SK-N-DZ (cell line): ENCODE measurements at regions not wholly inside any gene's neighbourhood (a gene's known extent, or its start where the extent isn't known, plus 50 kb on each side); places are given as distances from the start of the nearest gene placed in this dataset.
"Not testable (repeated sequence)": the region's sequence is repeated elsewhere in the genome, so short reads cannot be mapped to it uniquely, and the experiment has no call there.

Experiments used
- DNase-seq: peaks from one replicate; pipeline ENCODE4 v3.0.0-alpha.2; 2015; ENCODE audit warnings: low spot score

DNA sequence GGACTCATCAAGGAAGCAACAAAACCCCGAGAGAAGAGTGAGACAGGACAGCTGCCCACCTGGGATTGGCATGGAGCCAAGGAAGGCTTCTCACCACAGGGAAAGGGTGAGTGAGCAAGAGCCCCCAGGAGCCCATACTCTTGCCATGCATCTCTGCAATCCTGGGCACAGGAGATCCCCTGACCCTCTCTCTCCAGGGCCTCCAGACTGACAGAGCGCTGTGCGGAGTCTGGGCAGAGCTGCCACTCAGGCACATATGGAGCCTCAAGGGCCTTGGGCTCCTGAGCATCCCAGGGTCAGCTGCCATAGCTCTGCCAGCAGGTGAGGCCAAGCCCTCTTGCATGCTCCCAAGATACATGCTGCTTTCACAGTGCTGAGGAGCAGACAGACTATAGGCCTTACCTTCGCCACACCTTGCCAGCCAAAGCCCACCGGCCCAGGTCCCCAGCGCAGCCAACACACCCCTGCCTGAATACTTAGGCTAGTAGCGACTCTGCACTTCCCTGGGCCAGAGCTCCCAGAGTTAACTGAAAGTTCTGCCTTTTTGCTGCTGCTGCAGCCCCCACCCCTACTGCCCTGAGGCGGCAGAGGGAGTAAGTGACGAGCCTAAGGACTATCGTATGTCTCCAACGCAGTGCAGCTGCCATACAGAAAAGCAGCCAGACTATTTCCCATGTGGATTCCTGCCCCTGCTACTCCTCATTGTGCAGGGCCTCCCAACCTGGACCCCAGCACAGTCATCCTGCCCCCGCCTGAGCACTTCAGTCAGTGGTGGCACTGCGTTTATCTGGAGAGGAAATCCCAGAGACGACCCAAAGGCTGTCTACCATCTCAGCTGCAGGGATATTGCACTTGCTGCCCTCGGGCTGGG, 251.6 kb downstream of the SPATA31A6 start:
- not testable (repeated sequence) for DNase-seq

DNA sequence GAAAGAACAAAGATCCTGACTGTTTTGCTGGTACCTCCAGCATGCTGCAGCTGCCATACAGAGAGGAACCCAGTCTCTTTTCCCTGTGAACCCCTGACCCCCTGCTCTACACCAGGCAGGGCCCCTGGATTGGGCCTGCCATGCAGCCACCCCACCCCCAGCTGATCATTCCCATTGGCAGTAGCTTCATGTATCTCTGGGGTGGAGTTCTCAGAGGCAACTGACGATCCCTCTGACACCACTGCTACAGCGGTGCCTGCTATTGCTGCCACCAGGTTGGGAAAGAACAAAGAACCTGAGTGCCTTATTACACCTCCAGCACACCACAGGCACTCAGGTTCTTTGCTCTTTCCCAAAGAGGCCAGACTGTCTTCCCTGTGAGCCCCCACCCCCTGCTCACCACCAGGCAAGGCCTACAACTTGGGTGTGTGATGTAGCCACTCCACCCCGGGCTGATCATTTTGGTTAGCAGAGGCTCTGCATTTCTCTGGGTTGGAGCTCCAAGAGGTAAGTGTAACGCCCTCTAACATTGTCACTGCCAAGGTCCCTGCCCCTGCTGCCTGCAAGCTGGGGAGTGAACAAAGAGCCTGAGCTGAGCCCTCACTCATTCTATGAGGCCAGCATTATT, 252.4 kb downstream of the SPATA31A6 start:
- DNase-seq, result not testable (repeated sequence)

DNA sequence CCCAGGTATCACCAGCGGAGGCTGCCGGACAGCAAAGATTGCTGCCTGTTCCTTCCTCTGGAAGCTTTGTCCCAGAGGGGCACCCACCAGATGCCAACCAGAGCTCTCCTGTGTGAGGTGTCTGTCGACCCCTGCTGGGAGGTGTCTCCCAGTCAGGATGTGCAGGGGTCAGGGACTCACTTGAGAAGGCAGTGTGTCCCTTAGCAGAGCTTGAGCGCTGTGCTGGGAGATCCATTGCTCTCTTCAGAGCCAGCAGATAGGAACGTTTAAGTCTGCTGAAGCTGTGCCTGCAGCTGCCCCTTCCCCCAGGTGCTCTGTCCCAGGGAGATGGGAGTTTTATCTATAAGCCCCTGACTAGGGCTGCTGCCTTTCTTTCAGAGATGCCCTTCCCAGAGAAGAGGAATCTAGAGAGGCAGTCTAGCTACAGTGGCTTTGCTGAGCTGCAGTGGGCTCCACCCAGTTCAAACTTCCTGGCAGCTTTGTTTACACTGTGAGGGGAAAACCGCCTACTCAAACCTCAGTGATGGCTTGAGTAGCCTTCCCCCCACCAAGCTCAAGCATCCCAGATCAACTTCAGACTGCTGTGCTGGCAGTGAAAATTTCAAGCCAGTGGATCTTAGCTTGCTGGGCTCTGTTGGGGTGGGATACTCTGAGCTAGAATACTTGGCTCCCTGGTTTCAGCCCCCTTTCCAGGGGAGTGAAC, 253.7 kb downstream of the SPATA31A6 start:
- DNase-seq, result not testable (repeated sequence)

DNA sequence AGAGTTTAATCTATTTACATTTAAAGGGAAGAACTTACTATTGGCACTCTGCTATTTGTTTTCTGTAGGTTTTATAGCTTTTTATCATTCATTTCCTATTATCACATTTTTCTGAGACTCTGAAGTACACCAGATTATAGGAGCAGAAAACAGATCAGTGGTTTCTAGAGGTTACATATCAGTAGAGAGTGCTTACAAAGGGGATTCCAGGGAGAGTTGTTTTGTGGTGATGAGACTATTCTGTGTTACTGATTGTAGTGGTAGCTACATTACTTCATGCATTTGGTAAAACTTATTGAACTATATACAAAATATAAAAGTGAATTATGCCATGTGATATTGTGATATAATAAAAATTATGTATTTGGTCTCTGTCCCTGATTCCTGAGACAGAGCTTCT, 259.2 kb downstream of the SPATA31A6 start:
- not testable (repeated sequence) for DNase-seq

DNA sequence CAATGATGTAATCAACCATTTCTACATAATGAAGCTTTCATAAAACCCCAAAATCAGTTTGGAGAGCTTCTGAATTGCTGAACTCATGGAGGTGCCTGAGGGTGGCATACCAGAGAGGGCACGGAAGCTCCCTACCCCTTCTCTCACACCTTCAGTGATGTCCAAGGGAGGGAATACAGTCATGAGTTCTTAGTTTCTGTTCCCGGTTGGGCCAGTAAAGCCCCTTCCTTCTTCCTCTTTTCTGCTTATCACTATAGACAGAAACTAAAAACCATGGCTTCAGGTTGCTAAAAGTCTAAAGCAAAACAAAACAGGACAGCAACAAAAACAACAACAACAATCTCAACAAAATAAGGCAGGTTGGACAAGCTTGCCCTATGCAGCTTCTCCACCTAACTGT, 260.0 kb downstream of the SPATA31A6 start:
- DNase-seq, result not testable (repeated sequence)

DNA sequence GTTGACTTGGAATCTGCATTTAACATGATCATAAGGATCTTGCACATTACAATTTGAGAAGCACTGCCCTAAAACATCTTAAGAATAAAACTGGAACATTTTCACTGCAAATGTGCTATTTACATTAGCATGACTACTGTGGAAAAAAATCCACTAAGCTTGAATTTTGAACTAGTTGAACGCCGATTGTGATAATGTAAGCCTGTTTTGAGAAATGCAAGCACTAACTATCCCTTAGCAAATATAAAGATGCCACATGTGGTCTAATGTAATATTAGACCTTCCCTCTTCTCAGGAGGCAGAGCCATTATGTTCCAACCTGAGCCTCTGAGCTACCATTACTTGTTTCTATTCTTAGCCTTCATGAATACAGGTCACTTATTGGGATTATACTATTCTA, 278.0 kb downstream of the SPATA31A6 start:
- DNase-seq, result not testable (repeated sequence)

DNA sequence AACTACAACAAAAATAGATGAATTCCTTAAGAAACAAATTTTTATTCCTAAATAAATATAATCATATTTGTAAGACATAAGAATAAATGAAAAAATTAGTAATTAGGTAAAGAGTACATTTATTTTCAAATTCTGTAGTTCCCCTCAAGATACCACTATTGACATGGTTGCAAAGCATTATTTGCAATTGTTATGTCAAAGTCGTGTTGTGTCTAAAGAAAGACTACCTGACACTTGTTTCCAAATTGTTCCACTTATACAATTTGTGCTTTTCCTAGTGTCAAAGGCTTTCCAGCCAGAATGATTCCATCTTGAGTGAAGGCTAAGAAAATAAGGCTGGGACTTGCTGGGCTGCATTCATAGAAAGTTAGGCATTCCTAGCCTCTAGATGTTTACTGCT, 278.4 kb downstream of the SPATA31A6 start:
- DNase-seq, result not testable (repeated sequence)

DNA sequence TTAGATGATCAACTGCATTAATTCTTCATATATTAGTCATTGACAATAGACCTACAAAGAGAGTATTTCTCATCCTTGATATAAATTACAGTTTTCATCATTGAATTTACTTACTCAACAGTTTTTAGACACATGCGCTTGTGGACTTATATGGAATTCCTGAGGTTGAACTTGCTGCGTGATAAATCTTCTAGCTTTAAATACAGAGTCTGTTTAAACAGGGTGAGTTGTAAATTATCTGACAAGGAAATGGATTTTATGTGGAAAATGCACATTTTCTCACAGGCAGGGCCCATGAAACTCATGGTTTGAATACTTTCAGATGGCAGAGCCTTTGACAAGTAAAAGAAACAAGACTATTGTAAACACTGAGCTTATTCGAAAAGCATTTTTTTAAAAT, 280.5 kb downstream of the SPATA31A6 start:
- DNase-seq, result not testable (repeated sequence)

DNA sequence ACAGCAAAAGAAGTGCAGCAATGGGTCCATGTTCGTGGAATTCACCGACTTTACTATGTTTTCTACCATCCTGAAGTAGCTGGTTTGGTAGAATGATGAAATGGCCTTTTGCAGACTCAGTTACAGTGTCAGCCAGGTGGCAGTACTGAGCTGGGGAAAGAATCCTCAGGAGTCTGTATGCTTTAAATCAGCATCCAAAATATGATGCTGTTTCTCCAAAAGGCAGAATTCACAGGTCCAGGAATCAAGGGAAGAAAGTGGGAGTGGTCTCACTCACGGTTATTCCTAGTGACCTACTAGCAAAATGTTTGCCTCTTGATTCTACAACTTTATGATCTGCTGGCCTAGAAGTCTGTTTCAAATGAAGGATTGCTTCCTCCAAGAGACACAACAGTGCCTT, 287.1 kb downstream of the SPATA31A6 start:
- DNase-seq, result not testable (repeated sequence)

DNA sequence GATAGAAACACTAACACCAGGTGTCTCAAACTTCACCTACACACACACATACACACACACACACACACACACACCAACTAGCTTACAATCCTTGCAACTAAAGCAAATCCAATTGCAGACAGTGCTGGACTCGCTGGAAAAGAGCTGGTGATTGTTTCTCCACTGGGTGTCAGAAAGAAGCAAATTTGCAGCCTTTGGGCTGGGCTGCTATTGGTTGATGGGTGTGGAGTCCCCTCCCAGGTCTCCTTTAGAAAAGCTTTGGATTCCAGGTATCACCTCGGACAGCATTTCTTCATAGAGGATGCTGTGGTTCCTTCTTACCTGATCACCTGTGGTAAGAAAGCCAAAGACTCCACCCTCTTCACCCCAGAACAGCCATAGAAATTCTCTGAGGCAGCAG, 307.5 kb downstream of the SPATA31A6 start:
- not testable (repeated sequence) for DNase-seq

DNA sequence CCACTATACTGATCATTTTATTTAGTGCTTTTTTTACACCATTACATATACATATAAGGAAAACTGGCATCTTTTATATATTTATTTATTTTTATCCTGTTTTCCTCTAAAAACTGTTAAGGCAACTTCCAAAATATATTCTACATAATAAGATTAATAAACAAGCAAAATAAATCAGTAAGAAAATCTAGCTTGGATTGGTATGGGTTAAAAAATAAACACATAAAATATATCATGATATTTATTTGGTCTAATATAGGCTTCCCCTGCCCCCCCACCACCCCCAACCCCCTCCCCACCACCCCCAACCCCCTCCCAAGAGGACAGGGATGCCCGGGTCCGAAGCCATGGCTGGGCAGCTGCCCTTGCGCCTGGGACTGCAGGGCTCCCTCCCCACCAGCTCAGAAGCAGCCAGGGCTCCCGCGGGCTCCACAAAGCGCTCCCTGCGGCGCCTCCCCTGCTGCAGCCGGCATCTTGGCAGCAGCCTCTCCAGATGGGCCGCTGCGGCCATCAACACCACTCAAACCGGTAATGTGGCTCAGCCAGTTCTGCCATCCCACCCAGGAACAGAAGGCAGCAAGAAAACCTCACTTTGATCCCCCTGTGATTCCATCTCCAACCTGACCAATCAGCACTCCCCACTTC, 319.3 kb downstream of the SPATA31A6 start:
- DNase-seq, result not testable (repeated sequence)

DNA sequence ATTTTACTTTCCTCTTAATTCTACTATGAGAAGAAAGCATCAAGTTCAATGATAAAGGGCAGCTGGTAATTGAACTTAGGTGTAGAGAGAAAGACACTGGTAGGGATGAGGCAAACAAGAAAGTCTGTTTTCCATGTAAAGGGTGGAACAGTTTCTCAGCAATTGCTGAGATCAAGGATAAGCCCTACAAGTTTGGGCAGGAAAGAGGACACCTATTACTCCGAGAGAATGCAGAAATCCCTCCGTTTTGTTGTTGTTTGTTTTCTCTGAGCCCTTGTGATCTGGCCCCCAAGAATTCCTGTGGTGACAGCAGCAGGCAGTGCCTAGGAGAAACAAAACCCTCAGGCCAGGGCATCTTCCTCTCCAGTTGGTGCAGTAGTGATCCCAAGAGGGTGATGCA, 324.7 kb downstream of the SPATA31A6 start:
- DNase-seq, result not testable (repeated sequence)

DNA sequence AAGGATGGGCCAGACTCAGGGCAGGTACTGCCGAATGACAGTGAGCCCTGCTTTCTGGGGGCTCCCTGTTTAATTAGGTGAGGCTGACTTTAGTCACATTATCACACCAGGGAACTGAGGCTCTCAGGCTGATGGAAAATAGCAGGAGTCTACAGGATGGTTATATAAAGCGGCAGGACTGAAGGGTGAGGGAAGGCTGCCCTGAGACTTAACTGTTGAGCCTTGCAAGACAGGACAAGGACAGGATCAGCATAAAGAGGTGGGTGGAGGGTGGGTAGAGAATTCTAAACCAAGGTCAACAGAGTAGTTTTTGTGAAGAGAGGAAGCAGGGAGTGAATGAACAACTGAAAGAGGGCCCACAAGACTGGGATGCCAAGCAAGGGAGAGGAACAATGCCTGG, 330.1 kb downstream of the SPATA31A6 start:
- DNase-seq, result not testable (repeated sequence)

DNA sequence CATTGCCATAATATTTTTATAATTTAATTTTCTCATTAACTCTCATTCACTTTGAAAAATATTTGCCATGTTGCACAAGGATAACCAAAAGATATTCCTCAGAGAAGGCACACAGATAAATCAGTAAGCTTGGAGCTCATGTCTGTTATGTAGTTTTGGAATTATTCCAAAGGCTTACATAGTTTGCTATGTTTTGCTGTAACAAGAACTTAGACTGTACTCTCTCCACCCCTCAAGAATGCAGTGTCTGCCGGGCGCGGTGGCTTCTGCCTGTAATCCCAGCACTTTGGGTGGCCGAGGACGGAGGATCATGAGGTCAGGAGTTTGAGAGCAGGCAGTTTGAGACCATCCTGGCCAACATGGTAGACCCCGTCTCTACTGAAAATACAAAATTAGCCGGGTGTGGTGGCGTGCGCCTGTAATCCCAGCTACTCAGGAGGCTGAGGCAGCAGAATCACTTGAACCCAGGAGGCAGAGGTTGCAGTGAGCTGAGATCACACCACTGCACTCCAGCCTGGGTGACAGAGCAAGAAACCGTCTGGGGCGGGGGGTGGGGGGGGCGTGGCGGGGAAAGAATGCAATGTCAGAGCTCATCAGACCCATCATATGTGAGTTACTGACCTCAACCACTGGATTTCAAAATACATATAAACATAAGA, 351.0 kb downstream of the SPATA31A6 start:
- not testable (repeated sequence) for DNase-seq

DNA sequence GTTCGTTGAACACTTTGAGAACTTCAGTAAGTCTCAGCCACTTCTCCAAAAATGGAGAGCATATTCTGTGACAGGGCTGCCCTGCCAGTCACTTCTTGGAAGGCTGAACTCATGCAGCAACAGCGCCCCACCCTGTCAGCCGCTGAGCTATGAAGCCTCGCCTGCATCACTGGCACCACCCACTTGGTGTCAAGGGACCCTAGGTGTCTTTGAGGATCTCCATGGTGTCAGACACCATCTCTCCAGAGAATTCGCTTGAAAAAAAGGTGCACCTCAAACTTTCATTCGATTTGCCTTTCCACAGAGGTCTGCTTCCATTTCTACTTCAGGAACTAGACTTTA, 351.5 kb downstream of the SPATA31A6 start:
- not testable (repeated sequence) for DNase-seq

DNA sequence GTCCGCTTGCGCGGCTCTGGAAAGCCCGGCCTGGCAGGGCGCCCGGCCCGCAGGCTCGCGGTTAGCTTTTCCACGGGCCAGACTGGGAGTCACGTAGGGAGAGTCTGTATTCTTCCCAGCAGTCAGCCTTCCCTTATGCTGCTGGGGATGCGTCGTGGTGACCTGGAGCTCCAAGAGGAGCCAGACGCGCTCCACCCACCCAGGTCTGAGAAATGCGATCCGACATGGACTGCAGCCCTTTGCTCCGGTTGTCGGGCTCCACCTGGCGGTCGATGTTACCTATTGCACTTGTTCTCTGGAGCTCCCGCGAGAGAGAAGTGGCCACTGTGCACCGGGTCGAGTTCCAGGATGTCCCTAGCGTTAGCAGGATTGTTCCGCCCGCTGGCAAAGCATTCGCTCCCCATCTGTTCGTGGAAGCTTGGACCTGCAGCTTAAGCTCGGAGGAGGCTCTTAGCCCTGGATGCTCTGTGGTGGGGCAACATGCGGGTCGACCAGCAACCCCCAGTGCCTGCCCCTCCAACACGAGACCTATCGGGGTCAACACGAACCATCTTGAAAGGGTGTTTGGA, 367.4 kb downstream of the SPATA31A6 start:
- not testable (repeated sequence) for DNase-seq

DNA sequence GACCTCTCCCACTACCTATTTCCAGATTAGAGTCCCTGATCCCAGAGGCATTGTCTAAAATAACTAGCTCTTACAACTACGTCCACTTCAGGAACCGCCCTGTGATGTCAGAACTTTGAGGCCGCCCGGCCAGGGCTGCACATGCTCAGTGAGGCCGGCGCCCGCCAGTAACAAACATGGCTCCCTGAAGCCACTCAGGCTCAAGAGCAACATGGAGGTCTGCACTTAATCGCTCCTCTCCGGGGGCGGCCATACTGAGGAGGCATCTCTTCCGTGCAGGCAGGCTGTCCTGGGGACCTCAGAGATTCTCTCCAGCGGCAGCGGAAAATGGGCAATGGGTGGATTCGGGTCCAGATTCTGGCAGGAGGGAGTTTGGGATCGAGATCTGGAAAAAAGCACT, 385.1 kb downstream of the SPATA31A6 start:
- not testable (repeated sequence) for DNase-seq

DNA sequence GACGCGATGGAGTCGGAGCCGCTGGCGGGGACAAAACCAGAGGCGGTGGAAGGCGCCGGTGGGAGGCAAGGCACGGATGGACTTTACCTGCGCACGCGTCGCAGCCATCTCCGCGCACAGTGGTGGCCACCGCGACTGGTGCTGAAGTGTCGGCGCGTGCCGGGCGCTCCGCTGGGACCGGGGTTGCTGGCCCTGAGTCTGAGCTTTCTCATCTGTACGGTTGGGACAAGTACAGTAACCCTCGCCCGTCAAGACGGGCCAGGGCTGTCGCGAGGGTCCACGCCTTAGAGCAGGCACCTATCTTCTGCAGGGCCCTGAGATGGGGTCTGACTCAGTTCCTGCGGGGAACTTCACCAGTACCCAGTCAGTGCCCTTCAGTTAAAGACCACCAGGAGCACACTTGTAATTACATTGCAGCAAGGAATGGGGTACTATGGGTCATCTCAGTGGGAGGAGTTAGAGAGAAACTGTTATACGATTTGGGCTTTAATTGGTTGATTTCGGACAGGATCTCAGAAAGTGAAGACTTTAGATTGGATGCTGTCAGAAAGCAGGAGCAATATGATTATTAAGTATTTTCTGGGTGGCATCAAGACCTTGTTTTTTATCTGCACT, 385.6 kb downstream of the SPATA31A6 start:
- DNase-seq, result not testable (repeated sequence)

DNA sequence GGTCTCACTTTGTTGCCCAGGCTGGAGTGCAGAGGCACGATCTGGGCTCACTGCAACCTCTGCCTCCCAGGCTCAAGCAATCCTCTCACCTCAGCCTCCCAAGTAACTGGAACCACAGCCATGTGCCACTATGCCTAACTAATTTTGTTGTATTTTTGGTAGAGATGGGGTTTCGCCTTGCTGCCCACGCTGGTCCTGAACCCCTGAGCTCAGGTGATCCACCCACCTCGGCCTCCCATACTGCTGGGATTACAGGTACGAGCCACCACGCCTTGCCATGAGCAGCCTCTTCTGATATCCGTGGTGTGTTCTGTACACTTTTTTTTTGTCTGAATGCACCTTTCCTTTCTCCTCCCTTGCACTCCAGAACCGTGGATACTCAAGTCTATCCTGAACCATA, 394.4 kb downstream of the SPATA31A6 start:
- not testable (repeated sequence) for DNase-seq
